ENCODE measurements at regions not wholly inside any gene's neighbourhood (a gene's known extent, or its start where the extent isn't known, plus 50 kb on each side); places are given as distances from the start of the nearest gene placed in this dataset.

- no peak for TF ChIP-seq CTCF (IDR thresholded peaks at IDR 0.05)
- TF ChIP-seq POLR2A (IDR thresholded peaks at IDR 0.05): no peak
Observed at GRCh38 chr2:67660015-67660602, 263.0 kb downstream of the ETAA1 start.
